T-helper 17 cell (primary cell): ENCODE measurements at regions not wholly inside any gene's neighbourhood (a gene's known extent, or its start where the extent isn't known, plus 50 kb on each side); places are given as distances from the start of the nearest gene placed in this dataset.

Experiments used
- ATAC-seq: fragments of 150-1000 bp; cut with Tn5 transposase; 2 replicates; pipeline ENCODE4 v1.10.0; 2021; ENCODE audit warnings: mild to moderate bottlenecking, moderate library complexity
- DNase-seq, 3 donors: peaks; one replicate each; pipeline versions ENCODE4 v3.0.0 to v3.0.0-alpha.2; 2020 to 2021
- H3K9me3 ChIP-seq: one replicate; pipeline ENCODE4 v1.7.0; 2013; ENCODE audit warnings: low read length, mild to moderate bottlenecking; ENCODE audit not compliant: control insufficient read depth, poor library complexity, severe bottlenecking
- H3K27ac Mint-ChIP-seq: one replicate; pipeline ENCODE4 v1.8.0; 2022; ENCODE audit warnings: mild to moderate bottlenecking, moderate library complexity, mixed read lengths
- H3K27me3 Mint-ChIP-seq: one replicate; pipeline ENCODE4 v1.8.0; 2022; ENCODE audit warnings: mixed read lengths
- H3K36me3 Mint-ChIP-seq: one replicate; pipeline ENCODE4 v1.8.0; 2022; ENCODE audit warnings: low read depth, mixed read lengths
- H3K4me1 Mint-ChIP-seq: one replicate; pipeline ENCODE4 v1.8.0; 2022; ENCODE audit warnings: mild to moderate bottlenecking, mixed read lengths
- H3K4me3 Mint-ChIP-seq: one replicate; pipeline ENCODE4 v1.8.0; 2022; ENCODE audit warnings: mild to moderate bottlenecking, moderate library complexity, mixed read lengths

DNA sequence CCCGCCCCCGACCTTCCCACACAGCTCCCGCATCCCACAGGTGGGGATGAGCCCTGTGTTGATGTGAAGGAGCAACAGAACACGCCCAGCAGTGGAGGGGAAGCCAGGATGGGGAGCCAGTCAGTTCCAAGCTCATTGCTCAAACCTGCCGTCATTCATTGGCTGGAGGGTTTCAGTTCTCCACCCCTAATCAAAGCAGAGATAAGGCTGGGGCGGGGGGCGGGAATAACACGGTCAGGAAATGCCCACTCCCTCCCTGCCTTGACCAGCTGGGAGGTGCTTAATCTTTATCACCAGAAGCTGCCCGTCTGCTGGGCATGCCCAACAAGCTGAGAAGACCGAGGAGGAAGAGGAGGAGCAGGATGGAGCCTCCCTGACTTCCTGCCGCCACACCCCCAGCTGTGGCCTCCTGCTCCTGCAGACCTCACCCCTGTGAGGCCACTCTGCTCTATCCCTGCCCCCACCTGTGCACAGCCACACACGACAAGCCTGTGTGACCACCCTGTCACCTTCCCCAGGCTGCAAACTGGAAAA is 265.1 kb downstream of the ZEB1 start:
- H3K9me3 ChIP-seq = peaks cover 2% of the 10 kb centered on the region
- DNase-seq (no peak), ATAC-seq (no peak)
- Mint-ChIP-seq H3K4me1 (no peaks in the 10 kb centered on the region), H3K4me3 (no peak overlapping the region), H3K27ac (no peak overlapping the region), H3K27me3 (peaks cover 52% of the 10 kb centered on the region), H3K36me3 (peaks cover 2% of the 10 kb centered on the region)

DNA sequence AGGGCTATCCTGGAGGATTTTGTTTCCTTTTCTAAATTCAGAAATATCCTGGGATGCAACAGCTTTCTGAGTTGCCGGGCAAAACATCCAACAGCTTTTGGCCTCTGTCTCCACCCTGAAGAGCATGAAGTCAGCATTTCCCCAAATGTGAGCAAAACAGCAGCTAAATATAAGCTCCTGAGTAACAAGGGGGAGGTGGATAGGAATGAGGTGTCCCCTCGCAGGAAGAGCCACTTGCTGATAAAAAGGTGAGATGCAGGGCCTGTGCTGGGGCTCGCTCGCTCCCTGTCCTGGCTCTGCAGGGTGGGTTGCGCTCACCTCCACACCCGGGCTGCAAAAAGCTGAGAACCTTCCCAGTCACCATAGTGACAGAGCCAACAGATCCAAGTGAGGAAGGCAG is 264.3 kb downstream of the ZEB1 start:
- Mint-ChIP-seq H3K27ac (no peak overlapping the region), H3K27me3 (peaks cover 52% of the 10 kb centered on the region), H3K4me3 (no peak overlapping the region), H3K36me3 (peaks cover 2% of the 10 kb centered on the region), H3K4me1 (peaks cover 2% of the 10 kb centered on the region)
- no peak for ATAC-seq
- no peak for DNase-seq
- peaks cover 2% of the 10 kb centered on the region for H3K9me3 ChIP-seq

DNA sequence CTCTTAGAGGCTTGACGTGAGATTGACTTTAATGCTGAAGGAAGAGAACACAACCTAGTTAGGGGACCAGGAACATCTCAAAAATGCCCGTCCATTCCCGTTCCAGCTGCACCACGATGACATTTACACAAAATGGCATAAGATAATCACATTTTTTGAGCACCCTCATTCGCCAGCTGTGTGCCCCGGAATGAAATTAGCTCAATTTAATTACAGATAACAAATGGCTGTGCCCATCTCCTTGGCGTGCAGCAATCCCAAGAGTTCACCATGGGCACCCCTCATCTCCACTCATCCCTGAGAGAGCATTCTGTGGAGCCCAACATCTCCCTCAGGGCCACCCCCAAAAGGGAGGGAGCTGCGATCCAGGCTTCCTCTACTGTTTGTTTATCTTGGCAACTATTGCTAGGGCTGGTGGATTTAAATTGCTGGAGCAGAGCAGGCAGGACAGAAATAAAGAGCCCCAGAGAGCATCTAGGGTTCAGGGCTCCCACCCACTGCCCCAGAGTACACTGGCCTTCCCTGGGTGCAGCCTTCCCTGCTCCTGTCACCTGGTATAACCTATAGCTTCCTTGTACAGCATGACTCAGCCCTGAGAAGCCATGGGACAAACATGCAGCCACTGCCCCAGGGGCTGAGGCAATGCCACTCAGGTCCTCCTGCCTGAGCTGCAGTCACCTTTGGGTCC is 263.5 kb downstream of the ZEB1 start:
- Mint-ChIP-seq H3K27ac (no peak overlapping the region), H3K4me1 (peaks cover 2% of the 10 kb centered on the region), H3K27me3 (peaks cover 49% of the 10 kb centered on the region), H3K4me3 (no peak overlapping the region), H3K36me3 (peaks cover 2% of the 10 kb centered on the region)
- H3K9me3 ChIP-seq = no peaks in the 10 kb centered on the region
- ATAC-seq (no peak), DNase-seq (no peak)

DNA sequence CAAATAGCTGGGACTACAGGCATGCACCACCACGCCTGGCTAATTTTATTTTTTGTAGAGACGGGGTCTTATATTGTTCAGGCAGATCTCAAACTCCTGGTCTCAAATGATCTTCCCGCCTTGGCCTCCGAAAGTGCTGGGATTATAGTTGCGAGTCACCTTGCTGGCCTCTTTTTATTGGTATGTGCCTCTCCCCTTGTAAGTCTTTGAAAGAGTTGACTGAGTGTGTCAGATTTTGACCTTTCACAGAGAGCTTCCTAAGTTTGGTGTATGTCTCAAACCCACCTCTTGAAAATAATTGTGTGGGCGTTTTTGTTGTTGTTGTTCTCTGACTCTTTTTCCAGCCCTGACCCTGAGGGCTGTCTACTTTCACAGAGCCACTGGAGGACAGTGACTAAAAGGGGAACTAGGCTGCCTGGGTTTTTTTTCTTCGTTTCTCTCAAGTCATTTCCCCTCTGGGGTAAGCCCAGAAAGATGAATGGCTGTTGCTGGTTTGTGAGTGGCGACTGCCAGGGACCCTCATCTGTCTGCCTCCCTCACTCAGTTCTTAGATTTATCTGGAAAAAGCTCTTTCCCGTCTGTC is 262.8 kb downstream of the ZEB1 start:
- ATAC-seq (peak; percentile 28), DNase-seq (no peak)
- no peaks in the 10 kb centered on the region for H3K9me3 ChIP-seq
- Mint-ChIP-seq H3K4me3 (no peak overlapping the region), H3K4me1 (peaks cover 2% of the 10 kb centered on the region), H3K27me3 (peaks cover 42% of the 10 kb centered on the region), H3K36me3 (peaks cover 2% of the 10 kb centered on the region), H3K27ac (no peak overlapping the region)

DNA sequence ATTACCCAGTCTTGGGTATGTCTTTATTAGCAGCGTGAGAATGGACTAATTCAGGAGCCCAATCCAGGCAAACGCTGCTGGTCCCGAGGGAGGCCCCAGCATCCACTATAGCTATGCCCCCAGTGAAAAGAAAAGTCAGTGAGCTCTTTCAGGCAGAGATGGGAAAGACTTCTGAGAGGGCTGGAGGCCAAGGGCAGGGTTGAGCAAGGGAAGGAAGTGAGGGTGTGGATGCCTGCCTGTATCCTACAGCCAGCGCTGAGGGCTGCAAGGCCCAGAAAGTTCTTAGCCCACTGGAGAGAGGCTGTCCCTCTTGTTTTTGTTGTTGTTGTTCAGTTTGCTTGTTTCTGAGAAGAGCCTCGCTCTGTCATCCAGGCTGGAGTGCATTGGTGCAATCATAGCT is 261.6 kb downstream of the ZEB1 start:
- ATAC-seq (no peak), DNase-seq (no peak)
- H3K4me3 Mint-ChIP-seq = no peak overlapping the region
- H3K4me1 Mint-ChIP-seq = peaks cover 2% of the 10 kb centered on the region
- H3K27me3 Mint-ChIP-seq = peaks cover 34% of the 10 kb centered on the region
- no peak overlapping the region for H3K27ac Mint-ChIP-seq
- no peaks in the 10 kb centered on the region for H3K9me3 ChIP-seq
- H3K36me3 Mint-ChIP-seq = peaks cover 2% of the 10 kb centered on the region
